ENCODE measurements at regions not wholly inside any gene's neighbourhood (a gene's known extent, or its start where the extent isn't known, plus 50 kb on each side); places are given as distances from the start of the nearest gene placed in this dataset.

DNA sequence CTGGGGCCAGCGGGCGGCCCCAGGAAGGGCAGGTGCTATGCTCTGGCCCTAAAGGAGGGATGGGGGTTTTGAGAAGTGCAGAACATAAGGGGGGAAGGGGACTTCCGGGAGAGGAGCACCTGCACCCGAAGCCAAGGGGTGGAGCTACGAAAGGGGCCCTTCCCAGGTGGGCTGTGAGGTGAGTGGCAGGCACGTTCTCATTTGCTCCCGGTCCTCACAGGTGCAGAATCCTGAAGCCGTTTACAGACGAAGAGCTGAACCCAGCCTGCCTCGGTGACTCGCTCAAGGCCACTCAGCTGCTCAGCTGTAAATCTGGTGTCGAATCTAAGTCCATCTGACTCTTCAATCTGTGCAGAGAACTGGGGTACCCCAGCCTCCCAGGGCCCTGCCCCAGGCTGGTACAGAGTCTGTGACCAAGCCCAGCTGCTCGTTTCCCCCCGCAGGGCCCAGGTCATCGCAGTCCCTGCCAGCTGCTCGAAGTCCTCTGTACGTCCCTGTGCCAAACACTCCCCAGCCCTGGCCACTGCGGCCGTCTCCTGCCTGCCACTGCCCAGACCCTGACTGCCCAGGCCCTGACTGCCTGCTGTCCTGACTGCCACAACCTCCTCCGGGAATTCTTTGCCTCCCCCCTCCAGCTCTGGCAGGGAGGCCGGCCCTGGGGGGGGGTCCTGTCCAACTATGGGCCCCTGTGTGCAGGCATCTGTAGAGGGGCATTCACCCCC lies 53.8 kb upstream of the RXRA start:
- H3K4me3 ChIP-seq (ENCODE audit: low read depth, low read length): no peak overlapping the region
- no peak for DNase-seq (ENCODE audit: low read depth)
- TF ChIP-seq, protein P1, sequence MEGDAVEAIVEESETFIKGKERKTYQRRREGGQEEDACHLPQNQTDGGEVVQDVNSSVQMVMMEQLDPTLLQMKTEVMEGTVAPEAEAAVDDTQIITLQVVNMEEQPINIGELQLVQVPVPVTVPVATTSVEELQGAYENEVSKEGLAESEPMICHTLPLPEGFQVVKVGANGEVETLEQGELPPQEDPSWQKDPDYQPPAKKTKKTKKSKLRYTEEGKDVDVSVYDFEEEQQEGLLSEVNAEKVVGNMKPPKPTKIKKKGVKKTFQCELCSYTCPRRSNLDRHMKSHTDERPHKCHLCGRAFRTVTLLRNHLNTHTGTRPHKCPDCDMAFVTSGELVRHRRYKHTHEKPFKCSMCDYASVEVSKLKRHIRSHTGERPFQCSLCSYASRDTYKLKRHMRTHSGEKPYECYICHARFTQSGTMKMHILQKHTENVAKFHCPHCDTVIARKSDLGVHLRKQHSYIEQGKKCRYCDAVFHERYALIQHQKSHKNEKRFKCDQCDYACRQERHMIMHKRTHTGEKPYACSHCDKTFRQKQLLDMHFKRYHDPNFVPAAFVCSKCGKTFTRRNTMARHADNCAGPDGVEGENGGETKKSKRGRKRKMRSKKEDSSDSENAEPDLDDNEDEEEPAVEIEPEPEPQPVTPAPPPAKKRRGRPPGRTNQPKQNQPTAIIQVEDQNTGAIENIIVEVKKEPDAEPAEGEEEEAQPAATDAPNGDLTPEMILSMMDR (IDR thresholded peaks at IDR 0.05; ENCODE audit: low read depth, low read length, missing control alignments): no peak

DNA sequence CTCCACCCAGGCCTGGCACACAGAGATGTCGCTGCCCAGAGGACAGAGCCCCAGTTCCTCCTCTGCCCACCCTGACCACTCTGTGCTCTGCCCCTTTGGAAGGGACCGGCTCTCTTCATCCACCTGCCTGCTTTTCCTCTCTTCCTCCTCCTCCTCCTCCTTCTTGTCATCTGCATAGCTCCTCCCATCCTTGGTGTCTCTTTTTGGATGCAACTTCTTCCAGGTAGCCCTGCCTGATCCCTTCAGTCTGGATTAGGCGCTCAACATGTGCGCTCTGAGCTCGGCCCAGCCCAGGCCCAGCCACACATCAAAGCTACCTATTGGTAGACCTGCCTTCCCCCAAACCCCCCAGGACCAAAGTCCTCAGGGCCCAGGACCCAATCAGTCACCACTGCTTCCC lies 52.6 kb upstream of the RXRA start:
- TF ChIP-seq, protein P1 (IDR thresholded peaks at IDR 0.05; ENCODE audit: low read depth, low read length, missing control alignments): no peak
- no peak overlapping the region for H3K4me3 ChIP-seq (ENCODE audit: low read depth, low read length)
- no peak for DNase-seq (ENCODE audit: low read depth)

DNA sequence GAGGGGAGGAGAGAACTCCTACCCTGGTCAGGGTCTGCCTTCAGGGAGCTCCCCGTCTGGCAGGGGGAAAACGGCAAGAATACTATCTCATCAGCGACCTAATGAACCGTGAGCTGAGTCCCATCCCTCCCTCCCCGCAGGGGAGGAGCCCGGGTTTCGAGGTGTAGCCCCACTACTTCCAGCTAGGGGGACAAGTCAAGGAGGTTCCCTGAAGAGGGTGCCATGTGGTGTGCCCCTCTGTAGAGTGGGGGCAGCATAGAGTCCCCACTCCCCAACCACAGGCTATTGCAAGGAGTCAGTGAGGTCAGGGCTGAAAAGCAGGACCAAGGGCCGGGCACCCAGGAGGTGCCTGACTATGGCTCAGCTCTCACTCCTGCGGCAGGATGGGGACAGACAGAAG lies 50.9 kb upstream of the RXRA start:
- DNase-seq (ENCODE audit: low read depth): no peak
- no peak overlapping the region for H3K4me3 ChIP-seq (ENCODE audit: low read depth, low read length)
- TF ChIP-seq, protein P1 (IDR thresholded peaks at IDR 0.05; ENCODE audit: low read depth, low read length, missing control alignments): no peak

DNA sequence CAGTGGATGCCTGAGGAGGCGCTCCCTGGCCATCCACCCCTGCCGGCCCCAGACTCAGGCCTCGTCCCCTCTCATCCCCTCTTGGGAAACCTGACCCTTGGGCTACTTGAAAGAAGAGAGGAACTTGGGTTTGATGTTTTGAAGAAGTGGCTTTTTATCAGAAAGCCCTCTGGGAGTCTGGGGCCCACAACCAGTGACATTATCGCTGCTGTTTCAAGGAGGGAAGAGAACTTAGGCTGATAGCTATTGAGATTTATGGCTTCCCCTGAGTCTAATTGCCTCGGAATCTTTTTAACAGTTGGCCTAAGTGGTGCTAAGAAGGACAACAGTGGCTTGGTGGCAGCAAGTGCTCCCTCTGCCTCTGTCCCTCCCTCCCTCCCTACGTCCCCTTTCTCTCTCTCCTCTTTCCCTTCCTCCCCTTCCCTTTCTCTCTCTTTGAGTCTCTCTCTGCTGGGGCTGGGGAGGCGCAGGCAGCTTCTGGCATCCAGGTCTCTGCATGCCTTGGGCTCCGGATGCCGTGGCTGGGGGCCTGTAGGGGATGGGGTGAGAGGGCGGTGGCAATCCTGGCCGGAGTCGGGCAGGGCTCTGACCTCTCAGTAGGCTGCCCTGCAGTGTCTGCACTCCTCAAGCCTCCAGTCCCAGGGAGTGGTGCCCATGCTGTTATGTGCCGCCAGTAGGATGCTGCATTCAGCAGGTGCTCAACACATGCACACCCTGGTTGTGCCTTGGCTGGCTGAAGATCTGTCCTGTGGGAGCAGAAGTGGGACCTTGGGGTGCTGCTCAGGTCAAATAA lies 49.6 kb upstream of the RXRA start:
- H3K4me3 ChIP-seq (ENCODE audit: low read depth, low read length): no peak overlapping the region
- DNase-seq (ENCODE audit: low read depth): no peak
- TF ChIP-seq, protein P1 (IDR thresholded peaks at IDR 0.05; ENCODE audit: low read depth, low read length, missing control alignments): no peak
